ENCODE measurements at regions not wholly inside any gene's neighbourhood (a gene's known extent, or its start where the extent isn't known, plus 50 kb on each side); places are given as distances from the start of the nearest gene placed in this dataset.

GRCh38 chr6:165186441-165187205, 122.8 kb downstream of the C6orf118 start:
- Histone ChIP-seq H4K20me1 (ENCODE audit: insufficient read depth) (no peaks in the 10 kb centered on the region), H3K27ac (ENCODE audit: low read depth, low read length) (no peak overlapping the region), H3K4me3 (replicated peaks in 1 of 2; ENCODE audit: low read depth in 1 of 2, low read length in 2 of 2) (no peak overlapping the region), H3K4me2 (ENCODE audit: low read length) (no peak overlapping the region), H3K79me2 (ENCODE audit: insufficient read depth, low read length) (no peaks in the 10 kb centered on the region), H2AFZ (ENCODE audit: low read depth, low read length, poor library complexity, severe bottlenecking) (no peak overlapping the region), H3K9me2 (ENCODE audit: insufficient read depth) (no peaks in the 10 kb centered on the region), H3K9ac (ENCODE audit: low read length) (no peak overlapping the region), H3K4me1 (ENCODE audit: control insufficient read depth in 1 of 2, insufficient read depth in 2 of 2, low read length in 2 of 2) (no peaks in the 10 kb centered on the region; a peak in 1 of 4 replicates), H3K27me3 (ENCODE audit: insufficient read depth, low read length) (no peaks in the 10 kb centered on the region), H3K9me3 (ENCODE audit: control insufficient read depth in 1 of 2, insufficient read depth in 1 of 2, low read depth in 1 of 2, low read length in 2 of 2) (peaks cover 4 to 10% of the 10 kb centered on the region in 2 experiments; a peak in 2 of 4 replicates), H3K36me3 (ENCODE audit: control insufficient read depth in 1 of 2, insufficient read depth in 2 of 2, low read length in 2 of 2) (no peaks in the 10 kb centered on the region)
- DNase-seq (ENCODE audit: low read depth, low spot score) (no peak), ATAC-seq (no peak)
- intact Hi-C loops (cut with micrococcal nuclease): no loop called here
- no peak for TF ChIP-seq FOSL1 (IDR thresholded peaks at IDR 0.05; ENCODE audit: low read depth)
- no peak for TF ChIP-seq MAX (IDR thresholded peaks at IDR 0.05)
- no peak for TF ChIP-seq ZBTB33 (IDR thresholded peaks at IDR 0.05; ENCODE audit: extremely low read depth, insufficient replicate concordance, low read length)
- no peak for TF ChIP-seq POLR2AphosphoS5 (IDR thresholded peaks at IDR 0.05; ENCODE audit: low read depth, low read length)
- TF ChIP-seq EZH2 (IDR thresholded peaks at IDR 0.05): no peak
- TF ChIP-seq SP1 (IDR thresholded peaks at IDR 0.05; ENCODE audit: low read depth): no peak
- no peak for TF ChIP-seq SRF (IDR thresholded peaks at IDR 0.05; ENCODE audit: low read depth)
- TF ChIP-seq ZNF274 (IDR thresholded peaks at IDR 0.05; ENCODE audit: low read depth, low read length): no peak
- TF ChIP-seq JUND (IDR thresholded peaks at IDR 0.05): no peak
- TF ChIP-seq POLR2A (IDR thresholded peaks at IDR 0.05; ENCODE audit: borderline replicate concordance, extremely low read depth, insufficient read depth, insufficient read length): no peak
- TF ChIP-seq EZH2phosphoT487 (IDR thresholded peaks at IDR 0.05; ENCODE audit: borderline replicate concordance): no peak
- TF ChIP-seq YY1 (IDR thresholded peaks at IDR 0.05; ENCODE audit: extremely low read depth, insufficient replicate concordance, low read depth, low read length): no peak
- no peak for TF ChIP-seq TCF7L2 (IDR thresholded peaks at IDR 0.05; ENCODE audit: borderline replicate concordance, extremely low read depth, insufficient read depth, insufficient read length)
- TF ChIP-seq EGR1 (IDR thresholded peaks at IDR 0.05; ENCODE audit: low read depth): no peak
- no peak for TF ChIP-seq CEBPB (IDR thresholded peaks at IDR 0.05; ENCODE audit: low read depth)
- no peak for TF ChIP-seq ATF3 (IDR thresholded peaks at IDR 0.05)
- ChIA-PET POLR2A (no interaction called here), RAD21 (ENCODE audit: low non-redundant PET in 1 of 2, low total read pairs in 2 of 2, uncharacterized antibody in 2 of 2, unreplicated experiment in 2 of 2) (no interaction called here), CTCF (no interaction called here)
- BruUV-seq (replicated peaks): no TSS peak
